ENCODE measurements at regions not wholly inside any gene's neighbourhood (a gene's known extent, or its start where the extent isn't known, plus 50 kb on each side); places are given as distances from the start of the nearest gene placed in this dataset.

- no peak for TF ChIP-seq CTCF (IDR thresholded peaks at IDR 0.05; ENCODE audit: insufficient read depth, low read length, poor library complexity, severe bottlenecking)
- TF ChIP-seq EZH2phosphoT487 (conservative IDR thresholded peaks at IDR 0.05; ENCODE audit: low read length) = no peak
Observed at GRCh38 chr2:204483608-204484081, 61.6 kb upstream of the PARD3B start.
